GM18502 (cell line): ENCODE measurements at regions not wholly inside any gene's neighbourhood (a gene's known extent, or its start where the extent isn't known, plus 50 kb on each side); places are given as distances from the start of the nearest gene placed in this dataset.
"Not testable (repeated sequence)": the region's sequence is repeated elsewhere in the genome, so short reads cannot be mapped to it uniquely, and the experiment has no call there.

ENCODE experiments used
- ATAC-seq: cut with Tn5 transposase; IDR thresholded peaks from one replicate; pipeline ENCODE4 v1.9.1; 2021; ENCODE audit warnings: mild to moderate bottlenecking; ENCODE audit not compliant: unreplicated experiment, poor library complexity

- ATAC-seq = no peak
These were observed 194.6 kb downstream of the CDH26 start for GRCh38 chr20:60152792-60153191.

GRCh38 chr20:60160451-60161145 lies 202.4 kb downstream of the CDH26 start:
- ATAC-seq = no peak

GRCh38 chr20:60167812-60168211 lies 209.6 kb downstream of the CDH26 start:
- no peak for ATAC-seq

- no peak for ATAC-seq
These were observed 210.7 kb downstream of the CDH26 start for GRCh38 chr20:60168963-60169362.

- no peak for ATAC-seq
These were observed 211.9 kb downstream of the CDH26 start for GRCh38 chr20:60170116-60170515.

GRCh38 chr20:60171313-60171712 lies 213.1 kb downstream of the CDH26 start:
- no peak for ATAC-seq

- ATAC-seq = no peak
These were observed 213.5 kb downstream of the CDH26 start for GRCh38 chr20:60171738-60172137.

GRCh38 chr20:60172346-60172984 lies 214.2 kb downstream of the CDH26 start:
- no peak for ATAC-seq

- no peak for ATAC-seq
These were observed 218.9 kb downstream of the CDH26 start for GRCh38 chr20:60177080-60177479.

GRCh38 chr20:60180986-60181385 lies 222.8 kb downstream of the CDH26 start:
- ATAC-seq = no peak

- no peak for ATAC-seq
These were observed 228.2 kb downstream of the CDH26 start for GRCh38 chr20:60186412-60186811.

- no peak for ATAC-seq
These were observed 229.5 kb downstream of the CDH26 start for GRCh38 chr20:60187683-60188082.

GRCh38 chr20:60191014-60191413 lies 232.8 kb downstream of the CDH26 start:
- no peak for ATAC-seq

- no peak for ATAC-seq
These were observed 234.1 kb downstream of the CDH26 start for GRCh38 chr20:60192326-60192725.

- ATAC-seq = not testable (repeated sequence)
These were observed 240.9 kb downstream of the CDH26 start for GRCh38 chr20:60199132-60199531.

- ATAC-seq = no peak
These were observed 241.6 kb downstream of the CDH26 start for GRCh38 chr20:60199866-60200265.

- no peak for ATAC-seq
These were observed 242.2 kb downstream of the CDH26 start for GRCh38 chr20:60200305-60200918.

- ATAC-seq = no peak
These were observed 243.1 kb downstream of the CDH26 start for GRCh38 chr20:60201198-60201835.

GRCh38 chr20:60202046-60202445 lies 243.8 kb downstream of the CDH26 start:
- no peak for ATAC-seq

- no peak for ATAC-seq
These were observed 245.2 kb downstream of the CDH26 start for GRCh38 chr20:60203451-60203850.

GRCh38 chr20:60204601-60205000 lies 246.4 kb downstream of the CDH26 start:
- ATAC-seq = no peak
